GM19328 (cell line): ENCODE measurements at regions not wholly inside any gene's neighbourhood (a gene's known extent, or its start where the extent isn't known, plus 50 kb on each side); places are given as distances from the start of the nearest gene placed in this dataset.
"Not testable (repeated sequence)": the region's sequence is repeated elsewhere in the genome, so short reads cannot be mapped to it uniquely, and the experiment has no call there.

Source experiments
- ATAC-seq: cut with Tn5 transposase; IDR thresholded peaks from one replicate; pipeline ENCODE4 v1.9.1; 2021; ENCODE audit warnings: mild to moderate bottlenecking, moderate library complexity; ENCODE audit not compliant: unreplicated experiment

DNA sequence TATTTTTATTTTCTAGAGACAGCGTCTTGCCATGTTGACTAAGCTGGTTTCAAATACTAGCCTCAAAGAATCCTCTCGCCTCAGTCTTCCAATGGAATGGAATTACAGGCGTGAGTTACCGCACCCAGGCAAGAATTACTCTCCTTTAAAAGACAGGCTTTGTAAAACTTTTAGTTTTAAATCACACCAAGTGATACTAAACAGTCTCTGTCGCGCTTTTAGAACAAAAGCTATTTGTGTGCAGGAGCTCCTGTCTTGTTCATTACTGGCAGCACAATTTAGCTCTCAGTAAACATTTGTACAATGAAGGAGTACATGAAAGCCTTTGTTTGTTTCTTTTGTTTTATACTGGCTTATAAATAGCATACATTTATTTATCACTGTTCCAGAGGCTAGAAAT is 1719.2 kb upstream of the PIK3C3 start:
- ATAC-seq: no peak

DNA sequence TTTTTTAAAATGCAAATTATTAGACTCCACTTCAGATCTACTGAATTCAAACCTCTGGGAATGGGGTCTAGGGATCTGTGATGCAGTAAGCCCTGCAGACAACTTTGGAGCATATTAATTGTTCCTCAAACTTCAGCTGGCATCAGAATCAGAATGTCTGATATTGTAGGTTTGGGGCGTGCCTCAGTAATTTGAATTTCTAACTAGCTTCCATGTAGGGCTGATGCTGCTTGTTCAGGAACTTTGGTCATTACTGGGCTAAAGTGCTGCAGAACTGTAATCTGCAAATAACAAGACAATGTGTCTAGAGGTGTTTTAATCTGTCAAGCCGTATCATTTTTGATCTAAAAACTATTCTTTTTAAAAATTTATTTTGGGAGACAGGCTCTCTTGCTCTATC is 1719.7 kb upstream of the PIK3C3 start:
- no peak for ATAC-seq

DNA sequence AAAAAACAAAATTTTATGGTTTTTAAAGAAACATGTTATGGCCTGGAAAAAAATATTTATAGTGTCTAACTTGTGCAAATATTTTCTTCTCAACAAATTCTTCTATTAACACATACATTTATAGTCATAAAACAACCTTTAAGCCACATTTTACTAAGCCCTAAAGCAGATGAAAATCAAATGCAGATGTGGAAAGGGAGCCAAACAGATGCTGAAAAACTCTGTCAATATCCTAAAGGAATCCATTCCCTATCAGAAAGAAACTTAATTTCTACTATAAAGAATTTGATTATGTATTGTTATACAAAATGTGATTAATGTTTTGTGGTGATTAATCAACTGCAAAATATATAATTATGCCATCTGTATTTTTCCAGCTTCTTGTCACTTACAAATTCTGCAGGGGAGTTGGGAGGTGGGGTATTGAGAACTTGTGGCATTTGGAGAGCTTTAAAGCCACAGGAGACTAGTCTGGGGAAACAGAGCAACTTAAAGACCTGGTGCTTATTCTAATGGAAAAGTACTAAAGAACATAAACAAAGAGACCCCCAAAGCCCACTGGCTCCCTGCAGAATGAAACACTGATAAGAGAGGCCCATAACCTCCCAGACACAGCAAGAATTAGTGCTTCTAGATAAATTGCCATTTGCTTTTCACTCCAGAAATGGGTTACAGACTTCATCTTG is 1721.0 kb upstream of the PIK3C3 start:
- ATAC-seq: no peak

DNA sequence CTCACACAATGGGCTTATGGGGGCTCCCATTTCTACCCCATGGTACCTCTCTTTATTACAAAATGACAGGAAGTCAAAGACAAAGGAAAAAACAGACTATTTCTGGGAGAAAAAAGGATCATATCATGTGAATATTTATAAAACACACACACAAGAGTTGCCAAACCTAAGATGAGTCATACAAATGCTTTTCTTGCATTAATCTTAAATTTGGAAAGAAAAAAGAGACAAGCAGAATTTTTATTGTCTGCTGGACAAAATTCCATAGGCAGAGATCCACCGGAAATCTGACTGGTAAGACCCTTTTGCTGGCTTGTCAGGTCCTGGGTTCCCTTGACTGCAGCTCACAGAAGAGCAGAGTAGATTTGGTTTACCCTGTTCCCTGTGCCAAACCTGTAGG is 1732.3 kb upstream of the PIK3C3 start:
- ATAC-seq: no peak

DNA sequence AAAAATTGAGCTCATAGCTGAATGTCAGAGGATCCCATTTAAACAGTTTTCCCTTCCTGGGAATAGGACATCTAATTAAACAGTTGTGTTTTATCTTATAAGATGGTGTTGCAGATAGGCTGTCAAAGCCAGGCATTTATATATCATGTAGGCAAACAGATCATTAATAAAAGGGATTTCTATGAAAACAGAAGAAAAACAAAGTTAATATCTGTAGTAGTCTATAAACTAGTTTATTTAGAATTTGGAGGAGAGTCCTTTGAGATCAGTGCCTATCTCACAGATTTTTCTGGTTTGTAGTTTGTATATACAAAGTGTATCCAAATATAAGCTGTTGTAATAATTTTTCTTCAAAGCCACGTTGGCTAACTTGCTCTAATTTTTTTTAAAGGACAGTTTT is 1738.2 kb upstream of the PIK3C3 start:
- ATAC-seq: no peak

DNA sequence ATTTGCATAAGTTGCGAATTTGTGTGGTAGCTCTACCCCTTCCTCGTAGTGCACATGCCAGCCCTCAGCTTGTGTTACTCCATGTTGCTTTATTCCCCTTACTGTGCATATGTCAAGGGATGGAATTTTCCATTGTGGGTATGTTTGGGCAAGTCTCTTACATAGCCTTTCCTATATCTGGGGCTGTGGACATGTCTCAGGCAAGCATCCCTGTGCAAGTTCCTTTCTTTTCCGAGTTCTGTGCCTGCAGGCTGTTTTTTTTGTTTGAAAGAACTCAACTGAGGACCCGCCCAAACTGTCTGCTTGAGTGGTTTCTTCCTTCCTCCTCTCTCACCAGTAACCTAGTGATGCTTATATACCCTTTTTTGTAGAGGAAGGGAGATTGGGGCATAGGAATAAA is 1739.1 kb upstream of the PIK3C3 start:
- ATAC-seq: no peak

DNA sequence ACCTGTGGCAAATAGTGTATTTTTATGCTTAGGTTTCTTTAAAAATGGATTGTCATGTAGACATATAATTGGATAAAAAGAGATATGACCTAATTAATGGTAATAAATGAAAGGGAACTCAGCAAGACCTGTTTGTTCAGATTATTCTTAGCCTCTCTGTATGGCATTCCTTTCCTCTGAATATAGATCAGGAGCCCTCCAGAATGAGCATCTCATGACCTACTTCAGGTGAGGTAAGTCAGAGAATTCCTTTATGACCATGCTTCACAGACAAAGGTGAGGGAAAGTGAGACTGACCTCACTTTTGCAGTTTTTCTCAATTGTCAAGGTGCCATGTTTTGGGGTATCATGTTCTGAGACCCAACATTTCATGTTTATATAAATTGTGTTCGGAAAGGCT is 1744.3 kb upstream of the PIK3C3 start:
- no peak for ATAC-seq

DNA sequence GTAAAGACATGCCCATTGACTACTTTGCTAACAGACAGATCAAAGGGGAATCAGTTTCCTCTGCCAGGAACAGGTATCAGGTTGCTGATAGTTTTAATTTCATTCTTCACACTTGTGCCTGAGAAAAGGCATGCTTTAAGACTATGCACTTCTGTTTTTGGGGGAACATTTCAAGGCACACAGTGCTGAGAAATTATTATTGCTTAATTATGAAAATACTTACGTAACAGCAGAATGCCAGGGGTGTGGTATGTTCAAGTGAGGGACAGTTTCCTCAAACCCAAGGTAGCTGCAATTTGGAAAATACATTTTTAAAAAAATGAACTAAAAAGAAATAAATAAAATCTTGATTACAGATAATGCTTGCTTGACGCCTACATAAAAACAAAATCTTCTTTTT is 1746.1 kb upstream of the PIK3C3 start:
- ATAC-seq: no peak

DNA sequence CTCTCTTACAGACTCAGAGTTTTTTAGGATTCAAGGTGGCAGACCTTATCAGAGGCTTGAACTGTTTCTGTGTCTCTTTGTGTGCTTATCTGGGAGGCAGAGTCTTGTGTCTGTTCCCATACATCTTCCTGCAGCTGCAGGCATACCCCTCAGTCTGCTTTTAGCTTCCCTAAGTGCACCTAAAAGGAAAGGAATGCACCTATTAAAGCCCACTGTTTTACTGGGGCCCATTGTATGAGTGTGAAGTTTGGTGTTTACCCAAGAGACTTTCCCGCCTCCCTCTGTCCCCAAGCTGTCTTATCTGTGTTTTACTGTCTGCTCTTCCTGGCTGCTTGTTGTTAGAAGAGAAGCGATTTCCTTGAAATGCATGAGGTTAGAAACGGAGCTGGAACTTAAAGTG is 1757.3 kb upstream of the PIK3C3 start:
- no peak for ATAC-seq

DNA sequence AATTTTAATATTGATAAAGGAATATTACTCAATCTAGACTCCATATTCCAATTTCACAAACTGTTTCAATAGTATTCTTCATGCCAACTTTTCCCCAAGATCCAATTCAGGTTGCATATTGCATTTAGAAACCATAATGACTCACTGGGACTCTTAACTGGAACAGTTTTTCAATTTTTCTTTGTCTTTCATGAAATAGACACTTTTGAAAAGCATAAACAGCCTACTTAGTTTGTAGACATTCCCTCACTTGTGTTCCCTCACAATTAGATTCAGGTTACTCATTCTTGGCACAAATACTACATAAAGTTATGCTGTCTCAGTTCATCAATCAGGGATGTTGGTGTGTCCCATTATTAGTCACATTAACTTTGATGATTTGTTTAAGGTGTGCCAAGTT is 1768.4 kb upstream of the PIK3C3 start:
- ATAC-seq: no peak

DNA sequence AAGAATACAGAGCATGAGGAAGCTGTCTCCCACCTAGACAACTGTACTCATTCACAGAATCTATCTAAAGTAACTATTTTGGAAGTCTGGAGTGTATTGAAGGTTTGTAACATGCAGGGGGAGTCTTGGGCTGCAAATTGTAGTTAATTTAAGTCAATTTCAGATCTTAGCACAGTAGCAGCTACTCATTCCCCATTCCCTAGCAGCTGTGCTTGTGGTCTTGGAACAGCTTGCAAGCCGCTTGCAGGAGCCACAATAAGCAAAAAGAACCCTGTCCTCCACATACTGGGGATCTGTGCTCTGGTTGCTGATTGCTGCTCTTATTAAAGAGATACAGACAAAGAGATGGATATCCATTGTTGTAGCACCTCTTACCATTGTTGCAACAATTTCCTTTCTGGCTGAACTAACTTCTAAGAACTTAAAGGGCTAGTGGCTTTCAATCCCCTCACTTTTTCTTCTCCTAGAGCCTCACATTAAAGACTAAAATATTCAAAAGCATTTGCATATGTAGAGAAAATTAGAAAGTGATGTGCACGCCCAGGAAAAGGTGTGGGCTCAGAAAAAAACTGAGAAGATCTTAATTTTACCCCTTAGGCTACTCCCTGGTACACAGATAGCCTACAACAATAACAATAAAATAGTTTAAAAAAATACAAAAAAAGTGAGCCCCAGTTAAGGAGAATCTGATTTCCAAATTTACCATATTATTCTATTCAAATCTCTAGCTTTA is 1775.1 kb upstream of the PIK3C3 start:
- ATAC-seq: no peak

DNA sequence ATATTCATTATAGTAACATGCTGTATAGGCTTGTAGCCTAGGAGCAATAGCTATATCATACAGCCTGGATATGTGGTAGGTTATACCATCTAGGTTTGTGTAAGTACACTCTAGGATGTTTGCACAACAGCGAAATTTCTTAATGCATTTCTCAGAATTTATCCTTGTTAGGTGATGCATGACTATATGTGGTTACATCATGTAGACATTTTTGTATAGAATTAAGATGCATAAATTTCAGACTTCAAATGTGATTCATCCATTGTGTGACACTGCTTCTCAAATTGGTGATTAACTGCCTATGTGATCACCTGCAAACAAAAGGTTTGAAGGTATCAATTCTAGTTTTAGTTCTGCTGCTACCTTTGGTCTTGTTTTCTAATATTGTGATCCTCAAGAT is 1787.0 kb upstream of the PIK3C3 start:
- ATAC-seq: no peak

DNA sequence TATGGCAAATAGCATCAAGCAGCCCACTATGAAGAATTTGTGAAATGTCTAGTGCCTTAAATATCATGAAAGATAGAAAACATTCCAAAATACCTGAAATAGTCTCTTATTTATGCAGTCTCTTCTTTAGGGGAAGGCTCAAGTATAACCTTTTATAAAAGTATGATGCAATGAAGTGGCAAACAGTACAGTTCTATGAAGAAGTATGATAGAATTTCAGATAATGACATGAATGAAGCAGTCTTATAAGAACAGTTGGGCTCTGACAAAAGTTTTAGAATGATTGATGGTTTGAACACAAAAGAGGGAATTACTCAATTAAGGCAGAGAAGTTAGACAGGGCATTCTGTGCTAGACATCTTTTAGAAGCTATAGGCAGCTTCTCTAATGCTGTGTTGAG is 1791.8 kb upstream of the PIK3C3 start:
- ATAC-seq: no peak

DNA sequence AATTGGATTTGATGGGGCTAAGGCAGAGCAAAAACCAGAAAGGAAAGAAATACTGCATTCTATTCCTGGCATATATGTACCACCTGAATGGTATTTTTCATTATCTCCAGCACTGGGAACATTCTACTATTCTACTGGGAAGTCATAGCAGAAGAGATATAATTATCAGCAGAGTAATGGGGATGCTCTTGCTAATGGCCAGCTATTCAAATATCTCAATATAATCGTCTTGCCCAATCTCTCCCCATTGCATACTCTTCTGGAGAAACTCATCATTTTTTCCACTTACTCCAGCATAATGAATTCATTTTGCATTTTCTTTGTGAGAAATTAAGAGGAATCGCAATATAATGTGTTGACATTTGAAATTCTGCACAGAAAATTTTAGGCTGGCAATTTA is 1794.7 kb upstream of the PIK3C3 start:
- no peak for ATAC-seq

DNA sequence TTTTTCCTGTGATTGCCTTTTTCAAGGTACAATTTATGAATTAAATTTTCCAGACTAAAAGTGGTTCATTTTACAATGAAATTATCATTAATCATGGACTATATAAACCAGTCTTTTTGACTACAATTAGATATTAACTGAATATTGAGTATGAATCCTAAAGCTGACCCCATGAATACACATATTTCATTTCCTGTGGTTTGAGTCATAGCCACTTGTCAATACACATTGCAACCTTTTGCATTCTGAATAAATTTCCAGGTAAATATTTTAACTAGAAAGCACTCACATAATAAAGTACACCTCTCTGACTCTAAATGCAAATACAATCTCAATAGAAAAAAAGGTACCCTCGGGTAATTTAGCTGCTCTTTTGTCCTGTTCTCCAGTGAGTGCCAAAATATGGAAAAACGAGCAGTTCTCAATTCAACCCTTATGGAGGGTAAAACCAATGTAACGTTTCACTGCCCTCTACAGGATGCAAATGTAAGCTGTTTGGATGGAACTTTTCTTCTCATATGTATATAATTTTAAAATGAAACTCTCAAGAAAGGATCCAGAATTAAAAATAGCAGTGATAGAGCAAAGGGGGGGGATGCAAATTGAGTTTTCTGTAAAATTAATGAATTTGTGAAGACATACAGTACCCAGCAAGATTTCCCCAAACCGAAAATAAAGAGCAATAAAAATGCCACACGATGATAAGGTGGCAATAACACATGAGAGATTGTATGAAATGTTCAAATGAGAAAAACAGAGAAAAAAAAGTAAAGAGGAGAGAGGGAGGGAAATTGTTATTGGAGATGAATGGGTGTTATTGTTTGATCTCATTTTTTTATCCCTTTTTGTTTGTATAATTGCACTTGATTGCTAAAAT is 1795.7 kb upstream of the PIK3C3 start:
- ATAC-seq: no peak

DNA sequence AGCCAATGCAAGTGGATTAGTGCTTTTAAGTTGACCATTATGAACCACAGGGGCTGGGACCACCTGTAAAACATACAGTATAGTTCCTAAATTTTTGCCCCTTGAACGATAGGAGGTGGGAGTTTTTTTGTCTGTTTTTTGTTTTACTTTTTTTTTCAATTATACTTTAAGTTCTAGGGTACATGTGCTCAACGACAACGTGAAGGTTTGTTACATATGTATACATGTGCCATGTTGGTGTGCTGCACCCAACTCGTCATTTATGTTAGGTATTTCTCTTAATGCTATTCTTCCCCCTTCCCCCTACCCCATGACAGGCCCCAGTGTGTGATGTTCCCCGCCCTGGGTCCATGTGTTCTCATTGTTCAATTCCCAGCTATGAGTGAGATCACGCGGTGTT is 1797.9 kb upstream of the PIK3C3 start:
- no peak for ATAC-seq

DNA sequence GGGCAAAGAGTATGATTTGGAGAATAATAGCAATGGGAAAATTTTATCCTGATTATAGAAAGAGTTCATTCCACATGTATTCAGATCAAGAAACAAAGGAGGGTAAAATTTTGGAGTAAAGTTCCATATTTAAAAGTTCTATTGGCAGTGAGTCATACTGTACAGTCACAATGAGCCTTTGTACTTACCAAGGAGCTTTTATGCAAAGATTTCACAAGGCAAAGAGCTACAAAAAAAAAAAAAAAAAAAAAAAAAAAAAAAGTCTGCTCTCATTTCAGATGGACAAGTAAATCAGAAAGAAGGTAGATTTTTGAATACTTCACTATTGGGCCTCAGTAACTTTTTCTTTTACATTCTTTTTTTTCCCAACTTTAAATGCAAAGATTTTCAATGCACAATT is 1802.2 kb upstream of the PIK3C3 start:
- no peak for ATAC-seq

DNA sequence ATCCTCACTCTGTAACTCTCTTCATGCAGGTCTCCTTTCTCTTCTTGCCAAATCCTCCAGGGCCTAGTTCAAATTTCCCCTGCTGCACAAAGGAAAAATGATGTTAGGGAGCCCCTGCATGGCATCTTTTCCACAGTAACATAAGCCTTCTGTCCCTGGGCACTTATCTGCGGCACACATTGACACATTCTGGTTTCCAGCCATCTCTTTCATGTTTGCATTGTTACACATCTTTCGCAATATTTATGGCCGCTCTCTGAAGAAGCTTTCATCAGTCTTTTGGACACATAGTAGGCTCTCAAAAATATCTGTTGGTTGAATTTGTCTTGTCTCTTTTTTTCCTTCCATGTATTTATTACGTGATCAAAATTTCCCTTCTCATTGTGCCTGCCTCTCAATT is 1806.1 kb upstream of the PIK3C3 start:
- no peak for ATAC-seq

DNA sequence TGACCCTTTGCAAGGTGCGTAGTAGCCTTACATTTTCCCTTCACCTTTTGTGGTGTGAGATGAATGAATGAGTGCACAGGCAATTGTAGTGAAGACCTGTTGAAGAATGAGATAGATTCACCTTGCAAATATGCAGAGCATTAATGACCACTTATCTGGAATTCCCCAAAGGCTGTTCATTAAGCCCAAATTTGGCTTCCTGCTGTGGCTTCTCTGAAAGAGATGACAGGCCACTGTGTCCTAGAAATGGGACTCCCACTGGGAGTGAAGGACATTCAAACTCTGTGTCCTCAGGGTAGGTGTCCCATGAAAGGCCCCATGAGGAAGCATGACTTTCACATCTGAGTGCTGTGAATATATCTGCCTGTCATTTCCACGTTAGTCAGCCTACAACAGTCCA is 1821.8 kb upstream of the PIK3C3 start:
- no peak for ATAC-seq

DNA sequence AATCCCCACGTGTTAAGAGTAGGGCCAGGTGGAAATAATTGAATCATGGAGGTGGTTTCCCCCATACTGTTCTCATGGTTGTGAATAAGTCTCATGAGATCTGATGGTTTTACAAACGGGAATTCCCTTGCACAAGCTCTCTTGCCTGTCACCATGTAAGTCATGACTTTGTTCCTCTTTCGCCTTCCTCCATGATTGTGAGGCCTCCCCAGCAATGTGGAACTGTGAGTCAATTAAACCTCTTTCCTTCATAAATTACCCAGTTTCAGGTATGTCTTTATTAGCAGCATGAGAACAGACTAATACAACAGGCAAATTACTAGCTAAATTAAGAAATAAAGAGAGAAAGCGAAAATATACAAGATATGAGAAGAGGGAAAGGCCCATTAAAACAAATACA is 1822.6 kb upstream of the PIK3C3 start:
- ATAC-seq: not testable (repeated sequence)

DNA sequence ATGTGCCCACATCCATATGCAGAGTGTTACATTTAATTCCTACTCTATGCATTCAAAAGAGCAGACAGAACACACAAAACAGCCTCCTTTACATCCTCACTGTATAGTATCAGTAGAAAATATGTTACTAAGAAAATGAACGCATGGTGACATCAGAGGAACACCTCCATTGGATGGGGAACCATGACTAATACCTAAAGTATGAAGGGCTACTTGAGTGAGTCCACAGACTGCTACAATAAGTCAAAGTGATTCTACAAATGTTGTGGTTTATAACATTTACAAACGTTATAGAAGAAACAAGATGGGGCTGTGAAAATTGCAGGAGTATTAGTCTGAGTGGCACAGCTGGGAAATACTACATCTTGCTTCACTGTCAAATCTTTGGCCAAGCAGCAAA is 1830.9 kb upstream of the PIK3C3 start:
- no peak for ATAC-seq
